Breast epithelium (tissue), 4 donors: ENCODE measurements at regions not wholly inside any gene's neighbourhood (a gene's known extent, or its start where the extent isn't known, plus 50 kb on each side); places are given as distances from the start of the nearest gene placed in this dataset.

Experiments used
- DNase-seq, 2 donors: peaks; one replicate each; pipeline ENCODE4 v3.0.0-alpha.2; 2019; ENCODE audit warnings: low spot score in 2 of 2
- H3K27ac ChIP-seq, 2 donors: fragments of 200-600 bp; sonication (generic) in 1 of 2; one replicate each; pipeline ENCODE4 v1.5.1; 2016 to 2019; ENCODE audit warnings: mild to moderate bottlenecking in 1 of 2
- H3K27me3 ChIP-seq, 2 donors: fragments of 200-600 bp; sonication (generic) in 1 of 2; one replicate each; pipeline versions ENCODE4 v1.5.1 to v1.6.0; 2017 to 2019; ENCODE audit warnings: control low read depth in 1 of 2, mild to moderate bottlenecking in 1 of 2
- H3K36me3 ChIP-seq: fragments of 200-600 bp; one replicate; pipeline ENCODE4 v1.5.1; 2019
- H3K4me1 ChIP-seq, 2 donors: fragments of 200-600 bp; sonication (generic); one replicate each; pipeline ENCODE4 v1.5.1; 2016 to 2019; ENCODE audit warnings: control low read depth in 1 of 2
- H3K4me3 ChIP-seq, 3 donors: fragments of 200-600 bp; sonication (generic); 1 replicate in 2 of 3; 2 replicates in 1 of 3; pipeline ENCODE4 v1.5.1; 2016 to 2019; ENCODE audit warnings: mild to moderate bottlenecking in 3 of 3, moderate library complexity in 2 of 3
- H3K9me3 ChIP-seq, 2 donors: fragments of 200-600 bp; sonication (generic) in 1 of 2; one replicate each; pipeline ENCODE4 v1.5.1; 2016 to 2019; ENCODE audit warnings: control low read depth in 1 of 2
- POLR2A ChIP-seq: fragments of 450-650 bp; IDR thresholded peaks from one replicate; pipeline ENCODE4 v1.6.1; 2016; ENCODE audit warnings: antibody characterized with exemption, mild to moderate bottlenecking, moderate library complexity
- POLR2AphosphoS5 ChIP-seq, 3 donors: sonication (generic); formaldehyde crosslinking; IDR thresholded peaks; one replicate each; pipeline ENCODE4 v1.6.1; 2017; ENCODE audit warnings: antibody characterized with exemption in 3 of 3
- intact Hi-C: fragments of 100-400 bp; cut with DNase I; formaldehyde crosslinking; loops from one replicate; pipeline ENCODE4 v1.15.1; 2023; ENCODE audit warnings: low total_unique reads
- TF ChIP-seq, protein P1 (sequence below), 3 donors: fragments of 450-650 bp; IDR thresholded peaks; one replicate each; pipeline ENCODE4 v1.5.1; 2016 to 2017; ENCODE audit warnings: antibody characterized with exemption in 3 of 3, mild to moderate bottlenecking in 3 of 3, moderate library complexity in 3 of 3

DNA sequence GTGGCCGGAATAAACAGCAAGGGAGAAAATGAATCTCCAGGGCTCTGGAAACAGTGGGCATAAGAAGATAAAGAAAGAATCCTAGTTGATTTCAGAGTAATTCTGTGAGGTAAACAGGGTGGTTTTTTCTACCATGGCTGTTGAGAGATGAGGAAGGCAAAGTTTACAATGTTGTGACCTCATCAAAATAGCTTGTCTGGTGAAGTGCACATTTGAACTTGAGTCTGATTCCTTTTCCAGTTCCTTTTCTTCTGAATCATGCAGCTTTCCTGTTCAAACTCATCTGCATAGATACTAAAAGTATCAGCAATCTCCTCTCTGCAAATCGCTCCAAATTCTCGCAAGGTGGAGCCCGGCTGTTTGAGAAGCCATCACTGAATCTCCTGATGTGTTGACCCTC is 161.7 kb downstream of the PLPP3 start:
- DNase-seq: no peak
- Histone ChIP-seq H3K27ac (no peak overlapping the region), H3K27me3 (no peaks in the 10 kb centered on the region), H3K9me3 (no peaks in the 10 kb centered on the region), H3K36me3 (no peaks in the 10 kb centered on the region), H3K4me3 (no peak overlapping the region), H3K4me1 (no peaks in the 10 kb centered on the region)
- intact Hi-C loops: no loop called here
- TF ChIP-seq POLR2A: no peak
- TF ChIP-seq, protein P1, sequence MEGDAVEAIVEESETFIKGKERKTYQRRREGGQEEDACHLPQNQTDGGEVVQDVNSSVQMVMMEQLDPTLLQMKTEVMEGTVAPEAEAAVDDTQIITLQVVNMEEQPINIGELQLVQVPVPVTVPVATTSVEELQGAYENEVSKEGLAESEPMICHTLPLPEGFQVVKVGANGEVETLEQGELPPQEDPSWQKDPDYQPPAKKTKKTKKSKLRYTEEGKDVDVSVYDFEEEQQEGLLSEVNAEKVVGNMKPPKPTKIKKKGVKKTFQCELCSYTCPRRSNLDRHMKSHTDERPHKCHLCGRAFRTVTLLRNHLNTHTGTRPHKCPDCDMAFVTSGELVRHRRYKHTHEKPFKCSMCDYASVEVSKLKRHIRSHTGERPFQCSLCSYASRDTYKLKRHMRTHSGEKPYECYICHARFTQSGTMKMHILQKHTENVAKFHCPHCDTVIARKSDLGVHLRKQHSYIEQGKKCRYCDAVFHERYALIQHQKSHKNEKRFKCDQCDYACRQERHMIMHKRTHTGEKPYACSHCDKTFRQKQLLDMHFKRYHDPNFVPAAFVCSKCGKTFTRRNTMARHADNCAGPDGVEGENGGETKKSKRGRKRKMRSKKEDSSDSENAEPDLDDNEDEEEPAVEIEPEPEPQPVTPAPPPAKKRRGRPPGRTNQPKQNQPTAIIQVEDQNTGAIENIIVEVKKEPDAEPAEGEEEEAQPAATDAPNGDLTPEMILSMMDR (IDR thresholded peaks at IDR 0.05): no peak
- no peak for TF ChIP-seq POLR2AphosphoS5 (IDR thresholded peaks at IDR 0.05)

DNA sequence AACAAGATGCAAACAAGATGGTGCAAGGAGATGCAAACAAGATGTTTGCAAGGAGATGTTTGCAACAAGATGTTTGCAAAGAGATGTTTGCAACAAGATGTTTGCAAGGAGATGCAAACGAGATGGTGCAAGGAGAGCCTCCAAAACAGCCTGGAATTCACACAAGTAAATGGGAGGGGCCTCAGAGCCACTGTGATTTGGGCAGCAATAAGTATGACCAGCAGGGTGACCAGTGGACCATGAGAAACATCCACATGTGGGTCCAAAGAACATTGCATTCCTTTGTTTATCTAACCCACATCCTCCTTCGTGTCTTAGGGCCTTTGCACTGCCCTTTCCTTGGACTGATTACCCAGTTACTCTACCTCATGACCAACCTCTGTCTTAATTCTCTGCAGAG is 162.9 kb downstream of the PLPP3 start:
- TF ChIP-seq, protein P1 (IDR thresholded peaks at IDR 0.05): no peak
- Histone ChIP-seq H3K27me3 (no peaks in the 10 kb centered on the region), H3K36me3 (no peaks in the 10 kb centered on the region), H3K4me1 (no peaks in the 10 kb centered on the region), H3K9me3 (no peaks in the 10 kb centered on the region), H3K27ac (no peak overlapping the region), H3K4me3 (no peak overlapping the region)
- no peak for DNase-seq
- intact Hi-C loops: no loop called here

DNA sequence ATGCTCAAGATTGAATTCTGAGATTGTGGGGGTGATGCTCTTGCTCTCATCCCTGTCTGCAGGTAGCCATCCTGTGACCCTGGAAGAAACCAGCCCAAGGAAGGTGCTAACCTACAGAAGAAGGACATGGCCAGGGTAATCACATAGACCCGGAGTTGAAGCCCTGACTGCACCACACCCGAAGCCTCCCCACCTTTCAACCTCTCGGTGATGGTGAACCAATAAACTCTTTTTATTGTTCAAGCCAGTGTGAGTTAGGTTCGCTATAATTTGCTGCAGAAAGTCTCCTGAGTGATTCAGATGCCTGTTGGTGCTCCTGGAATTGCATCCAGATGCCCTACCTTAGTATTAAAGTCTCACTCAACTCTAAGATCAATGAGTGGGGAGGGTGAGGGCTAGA is 163.6 kb downstream of the PLPP3 start:
- DNase-seq: no peak
- Histone ChIP-seq H3K27me3 (no peaks in the 10 kb centered on the region), H3K36me3 (no peaks in the 10 kb centered on the region), H3K4me1 (no peaks in the 10 kb centered on the region), H3K9me3 (no peaks in the 10 kb centered on the region), H3K27ac (no peak overlapping the region), H3K4me3 (no peak overlapping the region)
- TF ChIP-seq POLR2AphosphoS5 (IDR thresholded peaks at IDR 0.05): no peak
- no peak for TF ChIP-seq POLR2A
- TF ChIP-seq, protein P1 (IDR thresholded peaks at IDR 0.05): no peak
- intact Hi-C loops: no loop called here

DNA sequence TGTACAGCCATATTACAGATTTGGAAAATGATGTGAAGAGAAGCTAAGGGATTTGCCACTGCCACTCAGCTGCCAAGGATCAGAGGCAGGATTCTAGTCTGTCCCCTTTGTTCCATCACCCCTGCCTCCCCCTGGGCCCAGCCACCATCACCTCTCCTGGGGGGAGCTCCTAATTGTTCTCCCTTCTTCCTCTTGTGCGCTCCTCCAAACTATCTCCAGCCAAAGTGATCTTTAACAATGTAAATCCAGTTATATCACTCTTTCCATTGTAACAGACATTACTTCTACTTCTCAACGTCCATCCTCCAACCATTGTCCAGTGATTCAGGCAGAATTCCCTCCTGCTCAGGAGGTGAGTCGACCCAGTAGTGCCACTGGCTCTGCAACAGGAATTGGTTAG is 164.1 kb downstream of the PLPP3 start:
- no peaks in the 10 kb centered on the region for H3K9me3 ChIP-seq
- no peak overlapping the region for H3K27ac ChIP-seq
- TF ChIP-seq POLR2A (no peak), POLR2AphosphoS5 (IDR thresholded peaks at IDR 0.05) (no peak)
- TF ChIP-seq, protein P1 (IDR thresholded peaks at IDR 0.05): no peak
- H3K36me3 ChIP-seq: no peaks in the 10 kb centered on the region
- H3K27me3 ChIP-seq: no peaks in the 10 kb centered on the region
- H3K4me1 ChIP-seq: no peaks in the 10 kb centered on the region
- intact Hi-C loops: no loop called here
- no peak overlapping the region for H3K4me3 ChIP-seq
- DNase-seq: no peak

DNA sequence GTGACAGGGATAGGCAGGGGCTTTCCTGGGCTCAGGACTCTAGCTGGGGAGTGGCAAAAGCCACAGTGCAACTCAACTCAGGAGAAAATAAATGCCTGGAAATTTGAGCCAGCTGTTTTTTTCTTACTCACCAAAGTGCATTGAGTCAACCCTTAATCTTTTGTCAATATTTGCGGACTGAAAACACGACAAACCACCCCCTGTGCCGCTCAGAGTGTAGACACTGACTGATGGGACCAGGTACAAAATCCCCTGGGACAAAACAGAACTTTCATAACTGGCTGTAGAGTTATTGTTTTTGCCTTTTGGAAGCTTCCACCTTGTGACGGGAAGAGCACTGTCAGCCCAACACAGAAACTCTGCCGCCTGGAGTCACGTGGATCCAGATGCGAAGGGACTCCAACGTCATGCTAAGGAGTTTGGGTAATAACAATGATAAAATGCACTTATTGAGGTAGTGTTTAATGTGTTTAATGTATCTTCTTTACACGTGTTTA is 164.6 kb downstream of the PLPP3 start:
- no peaks in the 10 kb centered on the region for H3K27me3 ChIP-seq
- H3K4me3 ChIP-seq: no peak overlapping the region
- TF ChIP-seq POLR2AphosphoS5 (IDR thresholded peaks at IDR 0.05) (no peak), POLR2A (no peak)
- TF ChIP-seq, protein P1 (IDR thresholded peaks at IDR 0.05): no peak
- no peak overlapping the region for H3K27ac ChIP-seq
- no peaks in the 10 kb centered on the region for H3K36me3 ChIP-seq
- no peaks in the 10 kb centered on the region for H3K9me3 ChIP-seq
- no peaks in the 10 kb centered on the region for H3K4me1 ChIP-seq
- DNase-seq: no peak
- intact Hi-C loops: no loop called here
